Left ventricle myocardium superior (tissue), 1 donor: ENCODE measurements at regions not wholly inside any gene's neighbourhood (a gene's known extent, or its start where the extent isn't known, plus 50 kb on each side); places are given as distances from the start of the nearest gene placed in this dataset.

Experiments
- ATAC-seq: fragments of 200-7000 bp; cut with Tn5 transposase; one replicate; pipeline ENCODE4 v1.9.1; 2020; ENCODE audit warnings: mild to moderate bottlenecking, moderate library complexity
- DNase-seq: peaks from one replicate; pipeline ENCODE4 v3.0.0-alpha.2; 2020
- intact Hi-C: fragments of 100-400 bp; cut with micrococcal nuclease; formaldehyde crosslinking; loops from one replicate; pipeline ENCODE4 v1.11.0; 2022
- donor health status: DM: no; HTN: yes; CAD: no; lungs with severe emphysema.

- DNase-seq, result no peak
- intact Hi-C loops, result no loop called here
- ATAC-seq, result no peak
These were observed 56.4 kb downstream of the CD24 start for GRCh38 chr6:106918115-106918514.

DNA sequence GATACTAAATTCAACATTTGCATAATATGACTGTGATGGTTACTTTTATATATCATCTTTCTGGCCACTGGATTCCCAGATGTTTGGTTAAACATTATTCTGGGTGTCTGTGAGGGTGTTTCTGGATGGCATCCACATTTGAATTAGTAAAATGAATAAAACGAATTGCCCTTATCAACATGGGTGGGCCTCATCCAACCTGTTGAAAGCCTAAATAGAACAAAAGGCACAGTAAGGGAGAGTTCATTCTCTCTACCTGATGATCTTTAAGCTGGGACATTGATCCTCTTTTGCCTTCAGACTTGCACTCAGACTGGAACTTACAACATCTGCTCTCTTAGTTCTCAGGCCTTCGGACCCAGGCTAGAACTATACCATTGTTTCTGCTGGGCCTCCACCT is 57.6 kb downstream of the CD24 start:
- intact Hi-C loops, result no loop called here
- DNase-seq, result no peak
- no peak for ATAC-seq

GRCh38 chr6:106913676-106914280 is 60.8 kb downstream of the CD24 start:
- DNase-seq (no peak), ATAC-seq (no peak)
- intact Hi-C loops, result no loop called here

DNA sequence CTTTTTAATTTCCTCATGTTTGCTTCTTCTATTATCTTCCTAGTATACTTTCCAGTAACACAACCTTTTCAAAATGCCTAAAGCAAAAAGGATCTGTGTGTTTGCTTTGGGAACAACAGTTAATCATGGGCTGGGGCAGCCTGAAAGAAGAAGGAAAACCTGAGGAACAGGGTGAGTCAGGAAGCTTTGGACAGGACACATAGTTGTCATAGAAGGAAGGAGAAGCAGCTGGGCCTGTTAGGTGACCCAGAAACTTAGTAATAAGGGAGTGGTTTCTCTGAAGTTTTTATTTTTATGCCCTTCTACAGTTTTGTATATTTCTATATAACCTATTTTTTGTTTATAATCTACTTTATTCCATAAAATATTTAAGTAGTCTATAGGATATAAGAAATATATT is 61.4 kb downstream of the CD24 start:
- intact Hi-C loops, result no loop called here
- ATAC-seq (no peak), DNase-seq (no peak)

- no peak for ATAC-seq
- intact Hi-C loops, result no loop called here
- no peak for DNase-seq
These were observed 62.4 kb downstream of the CD24 start for GRCh38 chr6:106912091-106912490.

DNA sequence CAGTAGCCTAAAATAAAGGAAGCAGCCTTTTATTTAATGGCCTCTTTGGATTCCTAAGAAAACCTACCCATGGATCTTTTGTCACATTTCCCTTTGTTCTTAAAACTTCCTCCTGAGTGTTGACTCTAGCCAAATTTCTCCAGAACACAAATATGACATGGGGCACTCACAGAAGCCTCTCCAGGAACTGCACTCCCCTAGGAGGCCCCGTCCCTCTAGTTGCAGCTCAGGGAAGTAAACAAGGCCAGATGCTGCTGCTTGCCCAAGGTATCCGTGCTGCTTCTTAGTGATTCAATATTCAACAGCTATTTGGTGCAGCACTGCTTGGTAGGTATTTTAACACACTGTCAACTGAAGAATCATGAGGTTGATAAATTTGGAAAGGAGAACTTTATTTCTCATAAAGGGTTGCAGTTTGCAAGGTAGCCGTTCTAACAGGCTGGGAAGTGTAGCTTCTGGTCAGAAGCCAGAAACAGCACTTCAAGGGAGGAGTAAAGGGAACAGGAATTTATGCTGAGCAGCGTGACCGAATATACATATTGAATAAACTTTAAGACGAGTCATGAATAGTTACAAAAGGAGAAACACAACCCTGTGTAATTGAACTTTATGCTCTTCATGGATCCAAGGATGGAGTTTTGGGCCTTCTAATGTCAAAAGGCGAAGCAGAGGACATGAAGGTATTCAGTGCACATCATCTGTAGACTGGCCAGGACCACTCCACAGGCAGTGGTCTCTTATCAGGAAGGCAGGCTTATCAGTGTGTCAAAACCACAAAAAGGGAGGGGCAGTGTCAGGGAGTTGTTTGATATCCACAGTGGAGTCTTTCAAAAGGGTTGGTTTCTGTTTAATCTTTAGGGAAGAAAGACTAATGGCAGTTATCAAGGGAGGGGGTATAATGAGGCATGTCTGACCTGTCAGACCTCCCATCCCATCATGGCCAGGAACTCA is 63.3 kb downstream of the CD24 start:
- ATAC-seq, result no peak
- no peak for DNase-seq
- intact Hi-C loops, result no loop called here

GRCh38 chr6:106908386-106908840 is 66.1 kb downstream of the CD24 start:
- DNase-seq (no peak), ATAC-seq (no peak)
- intact Hi-C loops, result no loop called here

DNA sequence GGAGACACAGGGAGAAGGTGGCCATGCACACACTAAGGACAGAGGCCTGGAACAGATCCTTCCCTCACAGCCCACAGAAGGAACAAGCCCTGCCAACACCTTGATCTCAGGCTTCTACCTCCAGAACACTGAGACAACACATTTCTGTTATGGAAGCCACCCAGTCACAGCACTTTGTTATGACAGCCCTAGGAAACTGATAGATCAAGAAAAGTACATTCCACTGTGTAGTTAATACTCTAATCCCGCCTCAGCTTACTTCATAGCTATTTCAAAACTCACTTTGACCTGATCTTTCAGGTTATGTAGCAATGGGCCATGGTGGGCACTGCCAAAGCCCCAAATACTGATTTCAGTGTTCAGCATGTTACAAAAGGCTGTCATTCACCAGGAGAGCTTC is 66.8 kb downstream of the CD24 start:
- DNase-seq (no peak), ATAC-seq (no peak)
- intact Hi-C loops, result no loop called here

GRCh38 chr6:106906232-106906631 is 68.3 kb downstream of the CD24 start:
- ATAC-seq (no peak), DNase-seq (no peak)
- intact Hi-C loops, result no loop called here

DNA sequence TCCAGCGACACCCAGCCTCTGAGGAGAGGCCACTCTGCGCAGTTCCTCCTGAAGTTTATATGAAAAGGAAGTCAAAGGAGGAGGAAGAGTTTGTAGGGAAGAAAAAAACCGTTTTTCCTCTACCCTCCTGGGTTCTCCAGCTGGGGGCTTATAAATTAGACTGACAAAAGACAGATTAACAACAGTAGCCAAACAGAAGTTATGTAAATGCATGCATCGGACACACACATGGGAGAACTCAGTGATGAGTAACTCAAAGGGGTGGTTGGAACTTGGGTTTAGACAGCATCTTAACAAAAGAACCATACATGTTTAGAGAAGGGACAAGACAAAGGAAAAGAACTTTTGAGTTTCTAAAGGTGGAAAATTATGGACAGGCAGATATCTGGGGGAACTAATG is 71.2 kb downstream of the CD24 start:
- no peak for DNase-seq
- ATAC-seq, result no peak
- intact Hi-C loops, result no loop called here

DNA sequence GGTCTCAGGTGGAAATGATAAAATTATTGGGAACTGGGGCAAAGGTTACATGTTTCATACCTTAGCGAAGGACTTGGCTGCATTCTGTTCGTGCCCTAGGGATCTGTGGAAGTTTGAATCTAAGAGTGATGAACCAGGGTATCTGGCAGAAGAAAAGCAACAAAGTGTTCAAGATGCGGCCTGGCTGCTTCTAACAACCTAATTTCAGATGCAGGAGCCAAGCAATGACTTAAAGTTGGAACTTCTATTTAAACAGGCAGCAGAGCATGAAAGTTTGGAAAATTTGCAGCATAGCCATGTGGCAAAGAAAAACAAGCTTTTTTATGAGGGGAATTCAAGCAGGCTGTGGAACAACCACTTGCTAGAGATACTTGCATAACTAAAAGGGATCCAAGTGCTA is 73.5 kb downstream of the CD24 start:
- no peak for DNase-seq
- ATAC-seq, result no peak
- intact Hi-C loops, result no loop called here

DNA sequence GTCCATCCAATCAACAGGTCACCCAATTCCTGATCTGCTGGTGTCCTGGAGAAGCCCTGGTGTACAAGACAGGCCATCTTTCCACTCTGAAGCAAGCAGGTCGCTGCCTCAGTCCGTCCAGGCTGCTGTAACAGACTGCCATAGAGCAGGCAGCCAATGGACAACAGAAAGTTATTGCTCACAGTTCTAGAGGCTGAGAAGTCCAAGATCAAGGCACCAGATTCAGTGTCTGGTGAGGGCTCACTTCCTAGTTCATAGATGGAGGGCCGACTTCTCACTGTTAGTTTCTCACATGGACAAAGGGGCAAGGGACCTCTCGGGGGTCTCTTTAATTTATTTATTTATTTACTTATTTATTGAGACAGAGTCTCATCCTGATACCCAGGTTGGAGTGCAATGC is 74.8 kb downstream of the CD24 start:
- no peak for ATAC-seq
- intact Hi-C loops, result no loop called here
- DNase-seq, result no peak

GRCh38 chr6:106897580-106897979 is 76.9 kb downstream of the CD24 start:
- intact Hi-C loops, result no loop called here
- DNase-seq (no peak), ATAC-seq (no peak)

- no peak for ATAC-seq
- intact Hi-C loops, result no loop called here
These were observed 78.9 kb downstream of the CD24 start for GRCh38 chr6:106895703-106896040.

DNA sequence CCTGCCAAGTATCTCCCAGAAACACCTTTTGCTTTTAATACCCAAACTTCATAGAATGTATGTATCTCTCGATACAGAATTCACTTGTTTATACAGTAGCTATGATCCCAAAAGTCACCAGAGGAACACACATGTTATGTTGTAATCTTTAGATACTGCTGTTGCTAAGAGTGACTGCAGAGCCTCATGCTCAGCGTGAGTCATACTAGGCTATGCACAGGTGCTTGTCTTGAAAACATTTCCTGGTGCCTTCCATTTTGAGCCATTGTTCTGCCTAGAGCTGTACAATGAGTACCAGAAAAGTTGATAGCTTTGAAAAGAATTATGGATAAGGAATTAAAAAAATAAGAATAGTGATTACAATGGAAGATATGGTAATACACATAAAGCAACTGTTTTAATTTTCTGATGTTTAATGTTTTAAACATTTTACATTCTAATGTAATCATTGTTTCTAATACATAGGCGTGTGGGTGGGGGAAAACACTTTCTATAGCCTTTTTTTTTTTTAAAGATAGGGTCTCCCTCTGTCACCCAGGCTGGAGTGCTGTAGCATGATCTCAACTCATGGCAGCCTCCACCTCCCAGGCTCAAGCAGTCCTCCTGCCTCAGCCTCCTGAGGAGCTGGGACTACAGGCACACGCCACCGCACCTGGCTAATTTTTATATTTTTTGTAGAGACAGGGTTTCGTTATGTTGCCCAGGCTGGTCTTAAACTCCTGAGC is 79.4 kb downstream of the CD24 start:
- no peak for ATAC-seq
- intact Hi-C loops, result no loop called here

More at GRCh38 chr6:106895703-106896040, 78.9 kb downstream of the CD24 start:
- no peak for DNase-seq

GRCh38 chr6:106892186-106892585 is 82.3 kb downstream of the CD24 start:
- DNase-seq (no peak), ATAC-seq (no peak)
- intact Hi-C loops, result no loop called here

More for the DNA sequence above, 79.4 kb downstream of the CD24 start:
- DNase-seq, result no peak

DNA sequence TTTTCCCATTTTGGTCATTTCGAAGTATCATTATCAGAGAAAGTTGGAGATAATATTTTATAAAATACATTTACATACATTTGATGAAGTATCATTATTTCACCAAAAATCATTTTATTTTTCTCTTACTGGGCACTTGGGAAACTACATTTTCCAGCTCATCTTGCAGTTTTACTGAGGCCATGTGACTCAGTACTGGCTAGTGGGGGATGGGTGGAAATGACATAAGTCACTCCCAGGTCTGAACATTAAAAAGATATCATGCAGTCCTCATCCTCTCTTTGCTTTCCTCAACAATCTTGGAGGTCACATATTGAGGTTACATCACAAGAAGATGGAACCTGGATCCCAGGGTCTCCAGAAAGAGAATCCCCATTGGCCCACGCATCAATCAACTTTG is 84.1 kb downstream of the CD24 start:
- no peak for DNase-seq
- intact Hi-C loops, result no loop called here
- no peak for ATAC-seq

DNA sequence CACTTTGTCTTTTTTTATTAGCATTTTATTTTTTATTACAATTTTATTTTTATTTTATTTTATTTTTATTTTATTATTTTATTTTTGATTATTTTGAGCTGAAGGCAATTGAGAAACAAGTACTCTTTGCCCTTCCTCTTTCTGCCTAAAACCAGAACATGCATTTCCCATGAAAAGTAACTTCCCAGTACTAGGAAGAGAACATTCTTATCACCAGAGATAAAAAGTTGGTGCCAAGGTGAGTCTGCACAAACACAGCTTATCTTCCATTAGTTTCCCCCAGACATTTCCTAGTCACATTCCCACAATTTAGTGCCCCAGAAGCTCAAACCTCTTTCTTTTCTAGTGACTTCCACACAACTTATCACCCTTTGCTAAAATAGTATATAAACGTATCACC is 84.8 kb downstream of the CD24 start:
- DNase-seq (no peak), ATAC-seq (no peak)
- intact Hi-C loops, result no loop called here

DNA sequence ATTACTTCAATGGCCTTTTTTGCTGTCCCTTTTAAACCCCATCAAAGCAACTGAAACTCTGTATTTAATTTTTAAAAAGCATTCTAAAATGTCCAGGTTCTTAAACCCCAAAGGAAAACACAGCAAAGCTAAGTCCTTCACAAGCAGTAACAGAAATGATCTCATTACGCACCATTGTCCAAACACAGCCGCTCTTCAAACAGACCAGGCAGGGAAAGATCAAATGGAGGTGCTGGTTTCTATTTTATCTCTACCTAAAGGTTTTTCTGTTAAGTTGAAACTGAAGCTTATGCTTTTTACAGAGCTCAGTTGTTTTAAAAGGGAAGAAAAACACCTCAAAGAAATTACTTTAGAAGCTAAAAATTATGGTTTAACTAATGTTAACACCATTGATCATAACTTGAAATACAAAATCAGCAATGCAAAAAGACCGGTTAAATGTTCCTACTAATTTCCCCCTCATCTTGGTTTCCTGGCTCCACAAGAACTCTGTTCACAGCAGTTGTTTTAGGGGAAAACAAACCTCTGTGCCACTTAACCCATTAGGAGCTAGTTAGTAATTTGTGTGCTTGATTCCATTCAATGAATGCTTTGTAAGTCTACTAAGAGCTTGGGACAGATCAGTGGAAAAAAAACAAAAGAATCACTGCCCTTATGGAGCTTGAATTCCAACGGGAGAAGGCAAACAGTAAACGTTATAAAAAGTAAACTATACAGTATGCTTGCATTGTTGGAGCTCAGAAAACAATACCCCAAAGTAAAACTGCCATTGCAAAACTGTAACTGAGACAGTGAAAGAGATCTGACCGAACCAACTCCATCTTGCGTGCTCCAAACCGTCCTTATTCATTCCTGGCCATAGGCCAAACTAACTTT is 87.4 kb downstream of the CD24 start:
- DNase-seq (no peak), ATAC-seq (no peak)
- intact Hi-C loops, result no loop called here
